Activated naive CD8-positive, alpha-beta T cell (primary cell): ENCODE measurements at regions not wholly inside any gene's neighbourhood (a gene's known extent, or its start where the extent isn't known, plus 50 kb on each side); places are given as distances from the start of the nearest gene placed in this dataset.

Experiments
- H3K27ac Mint-ChIP-seq: one replicate; pipeline ENCODE4 v1.8.0; 2021; ENCODE audit warnings: mixed read lengths
- H3K27me3 Mint-ChIP-seq: one replicate; pipeline ENCODE4 v1.8.0; 2021; ENCODE audit warnings: mixed read lengths
- H3K36me3 Mint-ChIP-seq: one replicate; pipeline ENCODE4 v1.8.0; 2021; ENCODE audit warnings: mixed read lengths
- H3K4me1 Mint-ChIP-seq: one replicate; pipeline ENCODE4 v1.8.0; 2021; ENCODE audit warnings: low read depth, mixed read lengths
- H3K4me3 Mint-ChIP-seq: one replicate; pipeline ENCODE4 v1.8.0; 2021; ENCODE audit warnings: mild to moderate bottlenecking, mixed read lengths
- H3K9me3 Mint-ChIP-seq: one replicate; pipeline ENCODE4 v1.8.0; 2021; ENCODE audit warnings: low read depth, mixed read lengths

DNA sequence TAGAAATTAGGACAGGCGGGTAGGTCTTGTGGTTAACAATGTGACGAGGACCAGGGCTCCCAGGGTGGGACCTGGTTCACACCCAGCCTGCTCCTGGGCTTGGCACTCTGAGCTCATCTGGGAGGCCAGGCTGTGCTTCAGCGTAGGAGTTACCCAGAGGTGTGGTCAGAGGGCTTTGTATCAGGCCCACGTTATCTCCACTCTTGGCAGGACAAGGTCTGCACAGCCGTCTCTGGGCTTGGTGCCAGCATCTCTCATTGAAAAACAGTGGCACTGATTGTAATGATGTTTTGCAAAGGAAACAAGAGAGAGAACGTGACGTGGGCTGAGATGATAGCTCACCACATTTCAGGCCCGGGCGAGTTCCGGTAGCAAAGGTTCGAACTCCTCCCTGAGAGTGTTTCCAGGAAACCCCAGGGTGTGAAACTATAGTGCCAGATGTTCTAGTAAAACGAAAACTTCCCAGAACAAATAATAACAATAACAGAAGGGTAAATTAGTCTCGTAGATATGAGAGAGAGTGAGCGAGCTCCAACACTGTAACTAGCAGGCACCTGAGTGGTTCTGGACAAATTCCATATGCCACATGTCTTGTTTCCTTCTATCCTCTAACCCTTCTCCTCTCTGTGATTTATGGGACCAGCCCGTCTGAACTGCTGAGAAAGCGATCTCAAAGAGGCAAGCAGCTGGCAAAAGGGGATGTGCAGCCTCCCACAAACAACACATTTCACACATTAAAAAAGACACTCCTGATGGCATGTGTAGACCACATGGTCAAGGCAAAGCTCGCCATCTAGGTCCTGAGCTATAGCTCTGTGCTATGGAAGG is 227.3 kb downstream of the KTN1 start:
- Mint-ChIP-seq H3K4me1 (peaks cover 33% of the 10 kb centered on the region), H3K27me3 (no peaks in the 10 kb centered on the region), H3K4me3 (peak overlapping the region; percentile 42), H3K36me3 (peaks cover 9% of the 10 kb centered on the region), H3K9me3 (peaks cover 7% of the 10 kb centered on the region), H3K27ac (peak overlapping the region; percentile 78)

DNA sequence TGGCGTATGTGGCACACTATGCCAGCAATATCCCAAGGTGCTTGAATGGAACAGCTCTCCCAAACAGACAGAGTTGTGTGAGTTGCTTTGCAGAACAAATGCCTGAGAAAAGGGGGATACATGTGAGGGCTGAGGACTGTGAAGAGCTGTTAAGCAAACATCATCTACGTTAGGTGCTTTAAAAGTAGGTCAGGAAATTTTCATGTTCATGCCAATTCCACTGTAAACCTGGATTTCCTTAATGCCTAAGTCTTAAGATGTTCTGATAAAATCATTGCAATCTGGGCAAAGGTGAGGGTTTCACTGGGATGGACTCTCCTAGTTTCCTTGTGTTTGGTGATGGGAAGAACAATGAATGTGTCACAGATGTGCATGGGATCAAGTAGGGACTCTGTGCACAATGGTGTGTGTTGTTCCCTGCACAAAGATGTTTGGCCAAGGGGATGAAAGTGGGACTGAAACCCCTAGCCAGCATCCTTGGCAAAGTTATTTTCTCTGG is 227.9 kb downstream of the KTN1 start:
- Mint-ChIP-seq H3K27me3 (no peaks in the 10 kb centered on the region), H3K9me3 (peaks cover 11% of the 10 kb centered on the region), H3K4me1 (peaks cover 32% of the 10 kb centered on the region), H3K36me3 (peaks cover 9% of the 10 kb centered on the region), H3K27ac (peak overlapping the region; percentile 78), H3K4me3 (peak overlapping the region; percentile 42)

GRCh38 chr14:55813630-55814029 is 233.6 kb downstream of the KTN1 start:
- H3K36me3 Mint-ChIP-seq: peaks cover 6% of the 10 kb centered on the region
- peaks cover 12% of the 10 kb centered on the region for H3K9me3 Mint-ChIP-seq
- H3K27ac Mint-ChIP-seq: no peak overlapping the region
- no peaks in the 10 kb centered on the region for H3K27me3 Mint-ChIP-seq
- no peak overlapping the region for H3K4me3 Mint-ChIP-seq
- no peaks in the 10 kb centered on the region for H3K4me1 Mint-ChIP-seq

- Mint-ChIP-seq H3K4me1 (no peaks in the 10 kb centered on the region), H3K27ac (no peak overlapping the region), H3K4me3 (no peak overlapping the region), H3K27me3 (no peaks in the 10 kb centered on the region), H3K9me3 (peaks cover 12% of the 10 kb centered on the region), H3K36me3 (peaks cover 6% of the 10 kb centered on the region)
Observed at GRCh38 chr14:55814064-55814463, 234.1 kb downstream of the KTN1 start.

DNA sequence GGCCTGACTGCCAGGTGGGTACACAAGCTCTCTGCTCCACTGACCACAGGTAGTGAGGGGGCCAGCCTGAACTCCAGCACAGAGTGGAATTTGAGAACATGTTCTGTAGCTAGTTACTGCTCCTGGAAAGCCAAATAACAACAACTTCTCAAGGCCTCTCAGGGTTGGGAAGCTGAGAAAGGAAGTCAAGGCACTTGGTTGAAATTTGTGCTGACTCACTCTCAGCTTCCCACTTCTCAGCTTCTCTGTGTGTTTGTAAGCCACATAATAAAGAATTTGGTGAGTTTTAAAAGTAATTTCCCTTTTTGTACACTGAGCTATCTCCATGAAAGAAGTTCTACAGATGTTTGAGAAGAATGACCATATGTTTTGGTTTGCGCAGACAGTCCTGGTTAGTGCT is 234.9 kb downstream of the KTN1 start:
- Mint-ChIP-seq H3K4me1 (no peaks in the 10 kb centered on the region), H3K36me3 (peaks cover 6% of the 10 kb centered on the region), H3K9me3 (peaks cover 12% of the 10 kb centered on the region), H3K4me3 (no peak overlapping the region), H3K27ac (peak overlapping the region; percentile 6), H3K27me3 (no peaks in the 10 kb centered on the region)

DNA sequence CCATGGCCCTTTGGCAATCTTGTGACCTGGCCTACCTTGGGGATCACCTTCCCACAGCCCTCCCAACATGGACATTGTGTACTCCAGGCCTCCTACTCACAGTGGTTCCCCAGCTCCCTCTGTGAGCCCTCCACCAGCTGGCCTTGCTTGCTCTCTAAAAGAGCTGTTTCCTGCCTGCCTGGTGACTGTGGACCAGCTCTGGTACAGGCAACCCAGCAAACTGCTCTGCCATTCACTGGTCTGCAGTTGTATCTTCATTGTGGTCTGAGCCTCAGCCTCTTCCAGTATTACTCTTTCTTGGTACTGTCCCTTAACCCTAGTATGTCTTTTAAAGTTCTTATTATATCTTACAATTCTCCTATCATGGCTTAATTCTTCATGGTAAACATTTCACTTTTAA is 236.2 kb downstream of the KTN1 start:
- Mint-ChIP-seq H3K27ac (no peak overlapping the region), H3K4me3 (no peak overlapping the region), H3K27me3 (no peaks in the 10 kb centered on the region), H3K4me1 (no peaks in the 10 kb centered on the region), H3K36me3 (peaks cover 6% of the 10 kb centered on the region), H3K9me3 (peaks cover 12% of the 10 kb centered on the region)

GRCh38 chr14:55819610-55820304 is 239.8 kb downstream of the KTN1 start:
- H3K9me3 Mint-ChIP-seq: no peaks in the 10 kb centered on the region
- H3K27ac Mint-ChIP-seq: no peak overlapping the region
- no peaks in the 10 kb centered on the region for H3K27me3 Mint-ChIP-seq
- no peak overlapping the region for H3K4me3 Mint-ChIP-seq
- no peaks in the 10 kb centered on the region for H3K36me3 Mint-ChIP-seq
- H3K4me1 Mint-ChIP-seq: no peaks in the 10 kb centered on the region

GRCh38 chr14:55822906-55823305 is 242.9 kb downstream of the KTN1 start:
- H3K36me3 Mint-ChIP-seq: no peaks in the 10 kb centered on the region
- H3K9me3 Mint-ChIP-seq: no peaks in the 10 kb centered on the region
- no peaks in the 10 kb centered on the region for H3K27me3 Mint-ChIP-seq
- H3K4me3 Mint-ChIP-seq: no peak overlapping the region
- no peak overlapping the region for H3K27ac Mint-ChIP-seq
- no peaks in the 10 kb centered on the region for H3K4me1 Mint-ChIP-seq

GRCh38 chr14:55832122-55832911 is 252.3 kb downstream of the KTN1 start:
- Mint-ChIP-seq H3K9me3 (no peaks in the 10 kb centered on the region), H3K36me3 (no peaks in the 10 kb centered on the region), H3K27me3 (peaks cover 4% of the 10 kb centered on the region)

GRCh38 chr14:55832974-55833373 is 253.0 kb downstream of the KTN1 start:
- no peaks in the 10 kb centered on the region for H3K9me3 Mint-ChIP-seq
- H3K4me1 Mint-ChIP-seq: no peaks in the 10 kb centered on the region
- no peak overlapping the region for H3K27ac Mint-ChIP-seq
- no peak overlapping the region for H3K4me3 Mint-ChIP-seq
- peaks cover 4% of the 10 kb centered on the region for H3K27me3 Mint-ChIP-seq
- H3K36me3 Mint-ChIP-seq: no peaks in the 10 kb centered on the region

More at GRCh38 chr14:55832122-55832911, 252.3 kb downstream of the KTN1 start:
- no peaks in the 10 kb centered on the region for H3K4me1 Mint-ChIP-seq
- H3K27ac Mint-ChIP-seq: no peak overlapping the region
- no peak overlapping the region for H3K4me3 Mint-ChIP-seq

- Mint-ChIP-seq H3K4me3 (no peak overlapping the region), H3K4me1 (no peaks in the 10 kb centered on the region), H3K27ac (no peak overlapping the region), H3K36me3 (no peaks in the 10 kb centered on the region), H3K27me3 (peaks cover 4% of the 10 kb centered on the region), H3K9me3 (no peaks in the 10 kb centered on the region)
Observed at GRCh38 chr14:55834390-55834789, 254.4 kb downstream of the KTN1 start.

GRCh38 chr14:55835985-55836384 is 256.0 kb downstream of the KTN1 start:
- Mint-ChIP-seq H3K36me3 (no peaks in the 10 kb centered on the region), H3K27me3 (peaks cover 4% of the 10 kb centered on the region), H3K9me3 (no peaks in the 10 kb centered on the region), H3K4me1 (no peaks in the 10 kb centered on the region), H3K27ac (no peak overlapping the region), H3K4me3 (no peak overlapping the region)

DNA sequence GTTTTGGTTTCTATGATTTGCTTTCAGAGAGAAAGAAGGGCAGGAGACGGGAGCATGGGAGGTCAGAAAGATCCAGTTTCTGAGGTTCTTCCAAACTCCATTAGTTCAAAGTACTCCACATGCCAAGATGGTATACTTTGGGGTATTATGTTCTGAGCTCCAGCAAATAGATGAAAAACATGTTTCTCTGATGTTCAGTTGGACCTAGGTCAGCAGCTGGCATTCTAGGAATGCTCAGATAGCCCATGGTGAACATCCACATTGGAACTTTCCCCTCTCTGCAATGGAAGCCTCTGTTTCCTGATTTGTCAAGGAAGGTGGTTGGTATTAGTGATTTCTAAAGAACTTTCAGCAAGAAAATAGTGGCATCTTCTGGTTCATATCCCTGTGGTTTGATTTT is 257.5 kb downstream of the KTN1 start:
- Mint-ChIP-seq H3K27ac (no peak overlapping the region), H3K27me3 (peaks cover 3% of the 10 kb centered on the region), H3K4me3 (no peak overlapping the region), H3K36me3 (no peaks in the 10 kb centered on the region), H3K4me1 (no peaks in the 10 kb centered on the region), H3K9me3 (no peaks in the 10 kb centered on the region)

- H3K36me3 Mint-ChIP-seq: no peaks in the 10 kb centered on the region
- no peaks in the 10 kb centered on the region for H3K4me1 Mint-ChIP-seq
- H3K27ac Mint-ChIP-seq: no peak overlapping the region
- peaks cover 3% of the 10 kb centered on the region for H3K27me3 Mint-ChIP-seq
- no peak overlapping the region for H3K4me3 Mint-ChIP-seq
- no peaks in the 10 kb centered on the region for H3K9me3 Mint-ChIP-seq
Observed at GRCh38 chr14:55838529-55839052, 258.6 kb downstream of the KTN1 start.
